HG03558 (cell line): ENCODE measurements at regions not wholly inside any gene's neighbourhood (a gene's known extent, or its start where the extent isn't known, plus 50 kb on each side); places are given as distances from the start of the nearest gene placed in this dataset.

ENCODE experiments used
- ATAC-seq: cut with Tn5 transposase; IDR thresholded peaks from one replicate; pipeline ENCODE4 v1.9.1; 2021; ENCODE audit warnings: moderate number of reproducible peaks; ENCODE audit not compliant: unreplicated experiment; ENCODE audit errors: extremely low read depth

DNA sequence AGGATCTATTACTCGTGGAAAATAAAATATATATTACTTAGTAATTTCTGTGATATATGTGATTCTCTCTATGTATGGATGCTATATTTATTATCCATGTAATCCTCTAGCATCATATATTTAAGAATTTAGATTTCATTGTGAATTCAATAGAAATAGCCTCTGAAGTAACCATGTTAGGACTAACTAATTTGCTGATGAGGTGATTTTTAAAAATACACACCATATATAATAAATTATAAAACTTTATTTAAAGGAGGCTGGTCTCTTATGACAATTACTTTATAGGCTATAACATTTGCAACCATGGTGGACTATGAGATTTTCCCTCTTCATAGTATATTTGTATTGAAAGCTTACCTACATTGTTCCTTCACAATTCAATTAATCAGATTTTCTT, 424.9 kb upstream of the MGAT4C start:
- no peak for ATAC-seq

DNA sequence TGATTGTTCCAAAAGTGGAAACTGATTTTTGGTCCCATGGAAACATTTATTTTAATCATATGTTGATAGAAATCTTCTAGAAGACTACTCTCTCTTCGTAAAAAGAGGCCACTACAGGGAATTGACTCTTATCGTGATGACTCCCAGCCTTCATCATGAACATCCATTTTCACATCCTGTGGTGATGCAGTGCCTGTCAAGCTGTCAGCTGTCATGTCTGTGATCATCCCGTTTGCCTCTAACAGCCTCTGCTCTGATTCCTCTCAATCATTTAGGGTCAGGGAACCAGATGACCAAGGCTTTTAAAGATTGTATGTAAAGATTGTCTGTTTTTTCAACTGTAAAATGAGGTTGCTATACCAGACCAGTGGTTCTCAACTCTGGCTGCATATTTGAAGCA, 419.0 kb upstream of the MGAT4C start:
- no peak for ATAC-seq

DNA sequence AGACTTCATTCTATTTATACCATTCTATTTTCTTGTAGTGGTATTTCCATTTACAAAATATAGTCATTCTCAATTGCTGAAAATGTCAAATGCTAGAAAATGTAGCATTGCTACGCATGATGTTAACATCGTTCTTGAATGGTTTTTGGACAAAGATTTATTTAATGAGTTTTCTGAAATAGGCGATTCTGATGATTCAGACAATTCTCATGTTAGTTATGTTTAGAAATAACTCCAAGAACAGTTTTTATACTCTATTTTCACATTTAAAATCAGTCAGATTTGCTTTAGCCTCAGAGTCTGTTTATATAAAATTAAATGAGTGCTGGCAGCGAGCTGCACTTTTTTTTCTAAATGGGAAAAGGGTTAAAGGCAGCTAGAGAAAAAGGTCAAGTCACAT, 414.8 kb upstream of the MGAT4C start:
- no peak for ATAC-seq

GRCh38 chr12:86669010-86669409, 412.8 kb upstream of the MGAT4C start:
- no peak for ATAC-seq

GRCh38 chr12:86666316-86666715, 410.1 kb upstream of the MGAT4C start:
- ATAC-seq: no peak

DNA sequence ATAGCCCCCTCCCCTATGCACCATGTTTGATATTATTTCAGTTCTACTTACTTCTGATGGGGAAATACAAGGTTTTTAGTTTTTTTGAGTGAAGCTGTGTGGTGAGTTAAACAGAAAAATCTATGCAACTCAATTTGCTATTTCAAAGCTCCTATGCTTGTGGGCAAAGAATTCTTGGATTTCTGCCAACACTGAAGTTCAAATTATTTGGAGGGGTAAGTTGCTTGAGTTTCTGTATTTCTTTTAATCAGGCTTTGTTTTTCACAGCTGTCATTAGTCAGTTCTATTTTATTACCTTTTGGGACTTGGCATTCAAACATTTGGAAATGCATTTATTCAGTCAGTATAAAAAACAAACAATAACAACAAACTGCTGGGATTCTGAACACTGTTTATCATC, 407.5 kb upstream of the MGAT4C start:
- no peak for ATAC-seq

DNA sequence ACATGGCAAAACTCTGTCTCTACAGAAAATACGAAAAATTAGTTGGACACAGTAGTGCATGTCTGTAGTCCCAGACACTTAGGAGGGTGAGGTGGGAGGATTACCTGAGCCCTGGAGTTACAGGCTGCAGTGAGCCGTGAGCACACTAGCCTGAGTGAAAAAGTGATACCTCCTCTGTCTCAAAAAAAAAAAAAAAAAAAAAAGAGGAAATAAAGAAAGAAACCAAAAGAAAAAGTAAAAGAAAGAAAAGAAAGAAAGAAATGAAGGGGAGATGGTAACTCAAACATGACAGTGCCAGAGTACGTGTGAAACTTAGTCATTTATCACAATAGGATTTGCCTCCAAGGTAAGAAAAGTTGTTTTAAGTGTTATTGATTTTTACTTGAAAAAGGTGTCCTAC, 407.0 kb upstream of the MGAT4C start:
- no peak for ATAC-seq

DNA sequence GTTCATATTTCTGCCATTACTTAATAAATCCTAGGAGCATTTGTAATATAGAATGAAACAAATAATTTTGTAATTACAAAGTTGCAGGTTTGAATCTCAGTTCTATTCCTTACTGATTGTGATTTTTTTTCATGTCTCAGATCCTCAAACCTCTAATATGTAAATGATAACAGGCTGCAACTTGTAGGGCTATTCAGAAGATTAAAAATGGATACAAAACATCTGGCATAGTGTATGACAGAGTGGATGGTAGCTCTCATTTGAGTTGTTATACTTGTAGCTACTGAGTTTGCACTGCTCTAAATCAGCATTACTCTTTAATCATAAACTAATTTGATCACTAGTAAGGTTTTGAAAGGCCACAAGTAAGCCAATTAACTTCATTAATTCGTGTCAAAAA, 406.3 kb upstream of the MGAT4C start:
- no peak for ATAC-seq

- no peak for ATAC-seq
Observed at GRCh38 chr12:86660488-86661147, 404.4 kb upstream of the MGAT4C start.

GRCh38 chr12:86659985-86660384, 403.8 kb upstream of the MGAT4C start:
- no peak for ATAC-seq

GRCh38 chr12:86658303-86658702, 402.1 kb upstream of the MGAT4C start:
- no peak for ATAC-seq

GRCh38 chr12:86647800-86648199, 391.6 kb upstream of the MGAT4C start:
- no peak for ATAC-seq

- ATAC-seq: no peak
Observed at GRCh38 chr12:86634456-86635410, 378.5 kb upstream of the MGAT4C start.

- ATAC-seq: no peak
Observed at GRCh38 chr12:86627001-86627400, 370.8 kb upstream of the MGAT4C start.

GRCh38 chr12:86623267-86623666, 367.1 kb upstream of the MGAT4C start:
- no peak for ATAC-seq

DNA sequence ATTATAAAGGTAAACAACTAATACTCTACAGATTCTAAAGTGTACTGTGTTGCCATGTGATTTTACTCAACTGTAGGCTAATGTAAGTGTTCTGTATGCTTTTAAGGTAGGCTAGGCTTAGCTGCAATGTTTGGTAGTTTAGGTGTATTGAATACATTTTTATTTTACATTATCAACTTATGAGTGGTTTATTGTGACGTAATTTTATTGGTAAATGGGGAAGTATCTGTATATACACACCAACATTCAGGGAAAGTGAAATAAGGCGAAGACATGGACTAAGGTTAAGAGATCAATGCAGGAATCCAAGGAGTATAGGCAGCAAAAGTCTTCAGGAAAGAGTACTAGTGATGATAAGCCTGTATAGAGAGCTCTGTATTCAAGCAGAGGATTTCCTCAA, 365.8 kb upstream of the MGAT4C start:
- no peak for ATAC-seq

DNA sequence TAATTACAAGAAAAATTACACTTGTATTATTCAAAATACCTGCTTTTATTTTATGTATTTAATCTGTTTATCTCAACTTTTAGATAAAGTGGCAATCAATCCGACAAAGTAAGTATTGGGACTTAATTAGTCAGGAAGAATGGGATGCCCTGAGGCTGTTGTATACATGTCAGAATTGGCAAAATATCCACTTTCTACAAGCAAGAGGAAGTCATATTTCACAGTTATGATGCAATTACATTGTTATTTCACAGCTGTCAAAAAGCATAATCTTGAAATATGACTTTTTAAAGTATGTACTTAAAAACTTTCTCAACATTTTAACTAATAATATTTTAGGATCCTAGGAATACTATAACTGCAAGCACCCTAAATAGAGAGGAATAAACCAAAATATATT, 357.1 kb upstream of the MGAT4C start:
- ATAC-seq: no peak

- no peak for ATAC-seq
Observed at GRCh38 chr12:86608638-86609037, 352.4 kb upstream of the MGAT4C start.

- ATAC-seq: no peak
Observed at GRCh38 chr12:86601550-86602308, 345.5 kb upstream of the MGAT4C start.

DNA sequence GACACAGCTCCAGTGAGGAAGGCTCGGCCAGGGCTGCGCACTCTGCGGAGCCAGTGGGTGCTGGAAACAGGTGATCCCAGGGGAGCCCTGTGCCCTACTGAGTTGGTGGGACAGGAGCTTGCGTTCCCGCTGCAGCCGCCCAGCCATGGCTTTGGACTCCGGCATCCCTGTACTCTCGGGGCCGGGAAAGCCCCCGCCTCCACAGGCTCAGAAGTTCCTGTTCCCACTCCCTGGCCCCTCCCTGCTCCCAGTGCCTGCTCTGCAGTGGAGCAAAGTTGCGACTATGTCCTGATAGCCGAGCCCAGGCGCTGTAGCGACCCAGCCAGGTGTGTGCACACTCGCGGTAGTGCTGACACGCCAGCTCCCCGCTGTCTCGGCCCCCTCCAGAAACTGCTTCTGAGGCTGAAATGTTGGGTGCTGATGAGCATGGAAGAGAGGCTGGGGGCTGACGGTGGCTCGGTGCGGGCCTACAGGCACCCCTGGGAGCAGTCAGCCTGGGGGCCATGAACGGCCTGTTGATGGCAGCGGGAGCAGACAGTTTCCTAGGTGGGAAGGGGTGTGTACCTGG, 344.6 kb upstream of the MGAT4C start:
- no peak for ATAC-seq

DNA sequence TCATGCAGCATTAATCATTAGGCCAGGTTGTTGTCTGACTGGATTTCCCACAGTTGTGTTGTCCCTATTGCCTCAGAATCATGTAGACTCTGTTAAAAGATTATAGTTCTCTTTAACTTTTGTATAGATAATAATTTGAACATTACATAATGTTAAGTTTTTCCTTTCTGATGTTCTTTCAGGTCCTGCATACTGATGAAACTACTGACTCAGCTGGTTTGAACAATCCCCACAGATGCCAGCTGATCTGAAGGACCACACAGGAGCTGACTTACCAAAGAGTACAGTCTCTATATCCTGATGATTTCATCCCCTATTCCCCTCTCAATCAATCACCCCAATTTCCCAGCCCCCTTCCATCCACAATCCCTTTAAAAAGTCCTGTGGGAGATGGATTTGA, 341.2 kb upstream of the MGAT4C start:
- no peak for ATAC-seq
